Hepatocyte (in vitro differentiated cells): ENCODE measurements at regions not wholly inside any gene's neighbourhood (a gene's known extent, or its start where the extent isn't known, plus 50 kb on each side); places are given as distances from the start of the nearest gene placed in this dataset.
"Not testable (repeated sequence)": the region's sequence is repeated elsewhere in the genome, so short reads cannot be mapped to it uniquely, and the experiment has no call there.

Source experiments
- DNase-seq: peaks from one replicate; pipeline ENCODE4 v3.0.0-alpha.2; 2016; ENCODE audit warnings: low spot score
- H2AFZ ChIP-seq: fragments of 200-600 bp; sonication (generic); 2 replicates; pipeline ENCODE4 v1.6.0; 2016; ENCODE audit warnings: antibody characterized with exemption, mild to moderate bottlenecking
- H3K27ac ChIP-seq: fragments of 200-600 bp; sonication (generic); 2 replicates; pipeline ENCODE4 v1.5.1; 2016; ENCODE audit warnings: mild to moderate bottlenecking
- H3K27me3 ChIP-seq: fragments of 200-600 bp; sonication (generic); 2 replicates; pipeline ENCODE4 v1.6.1; 2016
- H3K36me3 ChIP-seq: fragments of 200-600 bp; sonication (generic); replicated peaks from 2 replicates; pipeline ENCODE4 v1.5.1; 2016; ENCODE audit warnings: low read depth; ENCODE audit not compliant: insufficient read depth
- H3K4me1 ChIP-seq: fragments of 200-600 bp; sonication (generic); 2 replicates; pipeline ENCODE4 v1.5.1; 2016; ENCODE audit warnings: mild to moderate bottlenecking, moderate library complexity; ENCODE audit not compliant: insufficient read depth
- H3K4me2 ChIP-seq: fragments of 200-600 bp; sonication (generic); 2 replicates; pipeline ENCODE4 v1.6.0; 2016
- H3K4me3 ChIP-seq: fragments of 200-600 bp; sonication (generic); 2 replicates; pipeline ENCODE4 v1.5.1; 2016; ENCODE audit warnings: mild to moderate bottlenecking
- H3K79me2 ChIP-seq: fragments of 200-600 bp; sonication (generic); 2 replicates; pipeline ENCODE4 v1.6.0; 2017; ENCODE audit warnings: mild to moderate bottlenecking
- H3K9me2 ChIP-seq: fragments of 200-600 bp; sonication (generic); replicated peaks from 2 replicates; pipeline ENCODE4 v1.6.0; 2017; ENCODE audit warnings: mild to moderate bottlenecking; ENCODE audit not compliant: insufficient read depth
- H3K9me3 ChIP-seq: fragments of 200-600 bp; sonication (generic); 2 replicates; pipeline ENCODE4 v1.5.1; 2016; ENCODE audit warnings: low read depth, mild to moderate bottlenecking
- H4K20me1 ChIP-seq: fragments of 200-600 bp; sonication (generic); 2 replicates; pipeline ENCODE4 v1.6.0; 2016; ENCODE audit warnings: mild to moderate bottlenecking; ENCODE audit not compliant: insufficient read depth, poor library complexity, severe bottlenecking
- EZH2 ChIP-seq: fragments of 200-600 bp; sonication (generic); IDR thresholded peaks from 2 replicates; pipeline ENCODE4 v1.6.1; 2016; ENCODE audit warnings: antibody characterized with exemption, mild to moderate bottlenecking, borderline replicate concordance
- EZH2phosphoT487 ChIP-seq: fragments of 200-600 bp; sonication (generic); IDR thresholded peaks from one replicate; pipeline ENCODE4 v1.6.1; 2018; ENCODE audit warnings: antibody characterized with exemption, mild to moderate bottlenecking, low read depth, moderate library complexity; ENCODE audit not compliant: unreplicated experiment, severe bottlenecking
- WGBS: methylation state at CpG from one replicate; pipeline ENCODE4 v1.1.6; 2016; ENCODE audit warnings: low lambda C conversion rate; ENCODE audit errors: missing lambda C conversion rate; 5-methylcytosine and 5-hydroxymethylcytosine counted together
- TF ChIP-seq, protein P1 (sequence below): fragments of 200-600 bp; sonication (generic); IDR thresholded peaks from 2 replicates; pipeline ENCODE4 v1.5.1; 2016; ENCODE audit warnings: antibody characterized with exemption, mild to moderate bottlenecking; ENCODE audit not compliant: poor library complexity

DNA sequence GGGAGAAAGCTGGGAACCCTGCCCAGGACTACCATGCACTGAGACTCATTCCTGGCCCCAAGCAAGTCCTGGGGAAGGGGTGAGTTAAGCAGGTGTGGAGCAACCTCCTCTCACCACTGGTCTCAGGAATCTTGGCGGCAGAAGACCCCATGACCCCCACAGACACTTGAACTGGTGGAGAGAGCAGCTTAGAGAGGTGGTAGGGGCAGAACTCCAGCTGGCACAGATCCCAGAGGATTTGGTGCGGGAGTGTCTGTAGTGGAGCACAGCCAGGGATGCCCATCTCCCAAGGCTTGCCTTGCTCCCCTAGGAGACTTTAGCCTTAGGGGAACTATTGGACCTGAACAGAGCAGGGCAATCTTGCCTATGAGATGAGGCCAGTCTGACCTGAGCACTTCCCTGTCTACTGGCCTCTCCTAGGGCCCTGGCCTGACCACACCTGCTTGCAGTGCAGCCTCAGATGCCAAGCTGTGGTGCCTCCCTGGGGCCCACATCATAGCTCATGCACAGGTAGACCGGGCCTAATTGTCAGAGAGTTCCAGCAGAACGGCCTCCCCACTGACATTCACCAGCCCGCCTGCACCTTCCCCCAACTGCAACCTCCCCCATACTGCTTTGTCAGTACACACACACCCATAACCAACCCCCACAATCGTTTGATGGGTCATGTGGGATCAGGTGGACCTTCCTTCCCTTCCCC is 78.0 kb downstream of the NAA11 start:
- Histone ChIP-seq H2AFZ (no peak overlapping the region), H3K9me2 (no peaks in the 10 kb centered on the region), H3K36me3 (no peaks in the 10 kb centered on the region), H3K9me3 (no peaks in the 10 kb centered on the region), H3K27me3 (no peaks in the 10 kb centered on the region), H3K27ac (no peak overlapping the region), H3K79me2 (no peaks in the 10 kb centered on the region), H3K4me2 (no peak overlapping the region), H3K4me1 (no peaks in the 10 kb centered on the region), H4K20me1 (no peaks in the 10 kb centered on the region), H3K4me3 (no peak overlapping the region)
- TF ChIP-seq EZH2phosphoT487 (no peak), EZH2 (no peak)
- no peak for DNase-seq
- WGBS = 86% methylated on average over 5 of the region's 6 CpGs

DNA sequence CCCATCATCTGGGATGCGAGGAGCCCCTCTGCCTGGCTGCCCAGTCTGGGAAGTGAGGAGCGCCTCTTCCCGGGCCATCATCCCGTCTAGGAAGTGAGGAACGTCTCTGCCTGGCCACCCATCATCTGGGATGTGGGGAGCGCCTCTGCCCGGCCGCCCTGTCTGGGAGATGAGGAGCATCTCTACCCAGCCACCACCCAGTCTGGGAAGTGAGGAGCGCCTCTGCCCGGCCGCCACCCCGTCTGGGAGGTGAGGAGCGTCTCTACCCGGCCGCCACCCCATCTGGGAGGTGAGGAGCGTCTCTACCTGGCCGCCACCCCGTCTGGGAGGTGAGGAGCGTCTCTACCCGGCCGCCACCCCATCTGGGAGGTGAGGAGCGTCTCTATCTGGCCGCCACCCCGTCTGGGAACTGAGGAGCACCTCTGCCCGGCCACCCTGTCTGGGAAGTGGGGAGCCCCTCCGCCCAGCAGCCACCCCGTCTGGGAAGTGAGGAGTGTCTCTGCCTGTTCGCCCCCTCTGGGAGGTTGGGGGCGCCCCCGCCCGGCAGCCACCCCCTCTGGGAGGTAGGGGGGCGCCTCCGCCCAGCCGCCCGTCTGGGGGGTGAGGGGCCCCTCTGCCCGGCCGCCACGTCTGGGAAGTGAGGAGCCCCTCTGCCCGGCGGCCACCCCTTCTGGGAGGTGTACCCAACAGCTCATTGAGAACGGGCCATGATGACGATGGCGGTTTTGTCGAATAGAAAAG is 80.5 kb downstream of the NAA11 start:
- not testable (repeated sequence) for H3K9me2 ChIP-seq, H3K9me3 ChIP-seq, H4K20me1 ChIP-seq, H3K4me1 ChIP-seq, H3K36me3 ChIP-seq, H3K27ac ChIP-seq, DNase-seq, H3K4me3 ChIP-seq, H3K4me2 ChIP-seq, H3K27me3 ChIP-seq, H3K79me2 ChIP-seq, H2AFZ ChIP-seq
- 91% methylated on average over 30 of the region's 44 CpGs for WGBS

DNA sequence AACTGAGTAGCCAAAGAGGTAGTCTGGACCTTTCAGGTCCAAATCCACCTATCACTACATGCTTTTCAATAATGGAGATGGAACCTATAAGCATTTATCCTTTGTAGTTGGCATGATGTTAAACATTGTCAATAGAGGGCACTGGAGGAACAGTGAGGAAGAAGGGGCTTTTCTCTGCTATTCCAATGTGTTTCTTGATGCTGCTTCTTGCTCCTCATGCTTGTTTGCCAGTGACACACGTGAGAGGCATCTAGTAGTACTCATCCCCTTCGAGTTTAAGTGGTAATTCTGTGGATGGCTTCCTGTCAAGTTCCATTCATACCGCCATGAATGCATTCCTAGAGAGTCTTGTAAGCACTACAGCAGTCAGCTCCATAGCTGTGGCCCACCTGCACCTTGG is 84.0 kb downstream of the NAA11 start:
- Histone ChIP-seq H3K4me2 (no peak overlapping the region), H3K27me3 (no peaks in the 10 kb centered on the region), H3K4me1 (no peaks in the 10 kb centered on the region), H4K20me1 (no peaks in the 10 kb centered on the region), H3K27ac (no peak overlapping the region), H3K9me3 (no peaks in the 10 kb centered on the region), H3K79me2 (no peaks in the 10 kb centered on the region), H3K9me2 (no peaks in the 10 kb centered on the region), H3K36me3 (no peaks in the 10 kb centered on the region), H3K4me3 (no peak overlapping the region), H2AFZ (no peak overlapping the region)
- no peak for DNase-seq
- TF ChIP-seq, protein P1, sequence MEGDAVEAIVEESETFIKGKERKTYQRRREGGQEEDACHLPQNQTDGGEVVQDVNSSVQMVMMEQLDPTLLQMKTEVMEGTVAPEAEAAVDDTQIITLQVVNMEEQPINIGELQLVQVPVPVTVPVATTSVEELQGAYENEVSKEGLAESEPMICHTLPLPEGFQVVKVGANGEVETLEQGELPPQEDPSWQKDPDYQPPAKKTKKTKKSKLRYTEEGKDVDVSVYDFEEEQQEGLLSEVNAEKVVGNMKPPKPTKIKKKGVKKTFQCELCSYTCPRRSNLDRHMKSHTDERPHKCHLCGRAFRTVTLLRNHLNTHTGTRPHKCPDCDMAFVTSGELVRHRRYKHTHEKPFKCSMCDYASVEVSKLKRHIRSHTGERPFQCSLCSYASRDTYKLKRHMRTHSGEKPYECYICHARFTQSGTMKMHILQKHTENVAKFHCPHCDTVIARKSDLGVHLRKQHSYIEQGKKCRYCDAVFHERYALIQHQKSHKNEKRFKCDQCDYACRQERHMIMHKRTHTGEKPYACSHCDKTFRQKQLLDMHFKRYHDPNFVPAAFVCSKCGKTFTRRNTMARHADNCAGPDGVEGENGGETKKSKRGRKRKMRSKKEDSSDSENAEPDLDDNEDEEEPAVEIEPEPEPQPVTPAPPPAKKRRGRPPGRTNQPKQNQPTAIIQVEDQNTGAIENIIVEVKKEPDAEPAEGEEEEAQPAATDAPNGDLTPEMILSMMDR = peak; percentile 22
- TF ChIP-seq EZH2phosphoT487 (no peak), EZH2 (no peak)
- 25% methylated on average over 3 of the region's 3 CpGs for WGBS

DNA sequence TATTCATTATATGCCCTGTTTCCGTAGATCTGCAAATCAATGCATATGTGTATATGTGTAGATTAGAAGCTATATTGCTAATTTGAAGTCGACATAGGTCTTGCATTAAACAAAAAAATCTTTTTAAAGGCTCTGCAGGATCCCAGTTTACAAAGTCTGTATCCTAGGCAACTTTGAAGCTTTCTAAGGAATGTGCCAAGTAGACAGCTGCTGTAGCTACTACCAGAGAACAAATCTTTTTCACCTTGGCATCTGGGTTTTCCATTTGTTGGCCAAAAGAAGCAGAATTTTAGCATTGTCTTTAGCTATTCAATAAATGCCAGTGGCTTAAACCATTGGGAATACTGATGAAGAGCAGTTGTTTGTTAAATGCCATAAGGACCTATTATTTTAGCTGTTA is 88.0 kb downstream of the NAA11 start:
- TF ChIP-seq, protein P1 = no peak
- H3K4me2 ChIP-seq = no peak overlapping the region
- no peak overlapping the region for H3K4me3 ChIP-seq
- no peak overlapping the region for H3K27ac ChIP-seq
- H4K20me1 ChIP-seq = no peaks in the 10 kb centered on the region
- no peaks in the 10 kb centered on the region for H3K9me3 ChIP-seq
- 37% methylated on average over 2 of the region's 2 CpGs for WGBS
- H3K36me3 ChIP-seq = no peaks in the 10 kb centered on the region
- no peak overlapping the region for H2AFZ ChIP-seq
- DNase-seq = no peak
- no peaks in the 10 kb centered on the region for H3K9me2 ChIP-seq
- H3K27me3 ChIP-seq = no peaks in the 10 kb centered on the region
- no peaks in the 10 kb centered on the region for H3K79me2 ChIP-seq
- H3K4me1 ChIP-seq = no peaks in the 10 kb centered on the region
